ENCODE measurements at regions not wholly inside any gene's neighbourhood (a gene's known extent, or its start where the extent isn't known, plus 50 kb on each side); places are given as distances from the start of the nearest gene placed in this dataset.

DNA sequence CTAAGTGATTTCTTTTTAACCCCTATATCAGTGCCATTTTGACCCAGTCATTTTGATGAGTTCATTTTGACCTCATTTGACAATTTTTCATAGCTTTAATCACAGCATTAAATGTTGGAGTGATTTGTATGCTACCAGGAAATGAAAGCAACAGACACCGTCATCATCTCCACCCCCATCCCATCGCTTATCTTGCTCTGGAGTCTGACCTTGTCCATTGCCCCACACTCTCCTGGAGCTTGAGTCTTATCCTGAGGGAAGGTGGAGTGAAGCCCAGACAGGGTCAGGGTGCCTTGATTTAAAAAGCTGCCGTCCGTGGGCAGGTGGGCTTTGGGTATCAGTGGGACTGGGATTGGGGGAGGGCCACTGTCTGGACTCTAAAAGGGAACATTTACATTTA lies 94.7 kb upstream of the JCAD start:
- TF ChIP-seq ZNF768 (tag by site-specific recombination; IDR thresholded peaks at IDR 0.05) (no peak), SETDB1 (IDR thresholded peaks at IDR 0.05; ENCODE audit: insufficient read length, low read length) (no peak), ZNF311 (tag by site-specific recombination; IDR thresholded peaks at IDR 0.05; ENCODE audit: borderline replicate concordance) (no peak), ZNF837 (tag by site-specific recombination; IDR thresholded peaks at IDR 0.05) (no peak), KLF1 (tag by site-specific recombination; IDR thresholded peaks at IDR 0.05) (no peak), ZNF157 (tag by site-specific recombination; IDR thresholded peaks at IDR 0.05) (no peak), ZBTB8A (tag by site-specific recombination; IDR thresholded peaks at IDR 0.05) (no peak), ZNF654 (tag by site-specific recombination; IDR thresholded peaks at IDR 0.05; ENCODE audit: low read depth) (no peak), ZNF274 (IDR thresholded peaks at IDR 0.05; ENCODE audit: low read length) (no peak), ZNF274 (tag by site-specific recombination; IDR thresholded peaks at IDR 0.05; ENCODE audit: borderline replicate concordance) (no peak), GLI4 (tag by site-specific recombination; IDR thresholded peaks at IDR 0.05) (no peak)
- TF ChIP-seq, protein P1, sequence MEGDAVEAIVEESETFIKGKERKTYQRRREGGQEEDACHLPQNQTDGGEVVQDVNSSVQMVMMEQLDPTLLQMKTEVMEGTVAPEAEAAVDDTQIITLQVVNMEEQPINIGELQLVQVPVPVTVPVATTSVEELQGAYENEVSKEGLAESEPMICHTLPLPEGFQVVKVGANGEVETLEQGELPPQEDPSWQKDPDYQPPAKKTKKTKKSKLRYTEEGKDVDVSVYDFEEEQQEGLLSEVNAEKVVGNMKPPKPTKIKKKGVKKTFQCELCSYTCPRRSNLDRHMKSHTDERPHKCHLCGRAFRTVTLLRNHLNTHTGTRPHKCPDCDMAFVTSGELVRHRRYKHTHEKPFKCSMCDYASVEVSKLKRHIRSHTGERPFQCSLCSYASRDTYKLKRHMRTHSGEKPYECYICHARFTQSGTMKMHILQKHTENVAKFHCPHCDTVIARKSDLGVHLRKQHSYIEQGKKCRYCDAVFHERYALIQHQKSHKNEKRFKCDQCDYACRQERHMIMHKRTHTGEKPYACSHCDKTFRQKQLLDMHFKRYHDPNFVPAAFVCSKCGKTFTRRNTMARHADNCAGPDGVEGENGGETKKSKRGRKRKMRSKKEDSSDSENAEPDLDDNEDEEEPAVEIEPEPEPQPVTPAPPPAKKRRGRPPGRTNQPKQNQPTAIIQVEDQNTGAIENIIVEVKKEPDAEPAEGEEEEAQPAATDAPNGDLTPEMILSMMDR (tag by site-specific recombination; IDR thresholded peaks at IDR 0.05): no peak

All from HEK293 (cell line).